Thoracic aorta (tissue), 2 donors: ENCODE measurements at regions not wholly inside any gene's neighbourhood (a gene's known extent, or its start where the extent isn't known, plus 50 kb on each side); places are given as distances from the start of the nearest gene placed in this dataset.

Experiments used
- ATAC-seq: fragments of 150-250 bp; one replicate; pipeline ENCODE4 v1.8.0; 2017; ENCODE audit warnings: low read depth; ENCODE audit not compliant: insufficient number of reproducible peaks, low FRiP score
- DNase-seq: peaks from one replicate; pipeline ENCODE4 v3.0.0-alpha.2; 2020; ENCODE audit warnings: low spot score
- H3K27ac ChIP-seq, 2 donors: fragments of 200-600 bp; sonication (generic); 1 replicate in 1 of 2; 2 replicates in 1 of 2; pipeline ENCODE4 v1.5.1; 2016; ENCODE audit warnings: mild to moderate bottlenecking in 2 of 2, moderate library complexity in 2 of 2
- H3K27me3 ChIP-seq: fragments of 200-600 bp; sonication (generic); replicated peaks from 2 replicates; pipeline ENCODE4 v1.6.0; 2016; ENCODE audit warnings: mild to moderate bottlenecking; ENCODE audit not compliant: insufficient read depth
- H3K36me3 ChIP-seq: fragments of 200-600 bp; sonication (generic); one replicate; pipeline ENCODE4 v1.5.1; 2016
- H3K4me1 ChIP-seq, 2 donors: fragments of 200-600 bp; sonication (generic); 1 replicate in 1 of 2; 2 replicates in 1 of 2; pipeline versions ENCODE4 v1.5.1 to v1.6.0; 2016; ENCODE audit warnings: low read depth in 2 of 2, mild to moderate bottlenecking in 1 of 2; ENCODE audit not compliant: control insufficient read depth in 1 of 2
- H3K4me3 ChIP-seq: fragments of 200-600 bp; sonication (generic); 2 replicates; pipeline ENCODE4 v1.5.1; 2016; ENCODE audit warnings: mild to moderate bottlenecking
- H3K9me3 ChIP-seq: fragments of 200-600 bp; sonication (generic); 2 replicates; pipeline ENCODE4 v1.5.1; 2016
- CTCF ChIP-seq: fragments of 200-600 bp; sonication (generic); IDR thresholded peaks from one replicate; pipeline ENCODE4 v1.5.1; 2019; ENCODE audit warnings: antibody characterized with exemption

- H3K27me3 ChIP-seq, result no peaks in the 10 kb centered on the region
- TF ChIP-seq CTCF, result no peak
- ATAC-seq (no peak), DNase-seq (no peak)
- no peaks in the 10 kb centered on the region for H3K36me3 ChIP-seq
- no peak overlapping the region for H3K27ac ChIP-seq
- no peaks in the 10 kb centered on the region for H3K4me1 ChIP-seq
- no peaks in the 10 kb centered on the region for H3K9me3 ChIP-seq
- H3K4me3 ChIP-seq, result no peak overlapping the region
Observed at GRCh38 chrX:55167124-55167803, 52.9 kb upstream of the PAGE5 start.

DNA sequence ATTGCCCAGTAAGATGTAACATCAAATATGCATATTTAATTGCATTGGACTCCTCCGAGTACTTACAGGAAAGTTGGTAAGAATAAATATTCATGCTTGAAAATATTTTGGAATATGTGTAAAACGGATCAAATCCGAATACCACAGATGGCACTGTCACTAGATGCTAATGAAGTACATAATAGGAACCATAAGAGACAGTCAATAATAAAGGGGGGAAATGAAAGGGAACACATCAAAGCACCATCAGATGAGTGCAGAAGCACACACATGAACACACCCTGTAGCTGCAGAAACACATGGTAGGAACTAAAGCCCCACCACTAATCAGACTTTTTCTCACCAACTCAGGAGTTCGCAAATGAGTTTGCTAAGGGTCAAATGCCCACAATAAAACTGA is 52.2 kb upstream of the PAGE5 start:
- ATAC-seq (no peak), DNase-seq (no peak)
- Histone ChIP-seq H3K27ac (no peak overlapping the region), H3K27me3 (no peaks in the 10 kb centered on the region), H3K4me3 (no peak overlapping the region), H3K4me1 (no peaks in the 10 kb centered on the region), H3K9me3 (no peaks in the 10 kb centered on the region), H3K36me3 (no peaks in the 10 kb centered on the region)
- no peak for TF ChIP-seq CTCF

GRCh38 chrX:55169782-55170181 is 50.4 kb upstream of the PAGE5 start:
- no peak for TF ChIP-seq CTCF
- H3K9me3 ChIP-seq, result no peaks in the 10 kb centered on the region
- ATAC-seq, result no peak
- H3K4me1 ChIP-seq, result no peaks in the 10 kb centered on the region
- DNase-seq, result no peak
- no peaks in the 10 kb centered on the region for H3K27me3 ChIP-seq
- H3K36me3 ChIP-seq, result no peaks in the 10 kb centered on the region
- no peak overlapping the region for H3K27ac ChIP-seq
- no peak overlapping the region for H3K4me3 ChIP-seq
